Medulla oblongata (tissue), 1 donor: ENCODE measurements at regions not wholly inside any gene's neighbourhood (a gene's known extent, or its start where the extent isn't known, plus 50 kb on each side); places are given as distances from the start of the nearest gene placed in this dataset.

Experiments
- DNase-seq: peaks from one replicate; pipeline ENCODE4 v3.0.0-alpha.2; 2015; ENCODE audit errors: extremely low spot score

DNA sequence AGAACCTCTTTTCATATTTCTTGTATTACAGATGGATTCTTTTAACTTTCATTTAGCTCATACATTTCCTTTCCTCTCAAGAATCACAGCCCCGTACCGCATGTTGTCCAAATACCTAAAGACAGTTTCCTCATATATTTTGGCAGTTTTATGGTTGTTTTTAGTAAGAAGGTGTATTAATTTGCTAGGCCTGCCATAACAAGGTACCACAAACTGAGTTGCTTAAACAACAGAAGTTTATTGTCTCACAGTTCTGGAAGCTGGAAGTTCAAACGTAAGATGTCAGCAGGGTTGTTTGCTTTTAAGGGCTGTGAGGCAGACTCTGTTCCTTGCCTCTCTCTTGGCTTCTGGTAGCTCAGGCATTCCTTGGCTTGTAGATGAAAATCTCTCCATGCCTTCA is 343.2 kb upstream of the TNP1 start:
- no peak for DNase-seq

DNA sequence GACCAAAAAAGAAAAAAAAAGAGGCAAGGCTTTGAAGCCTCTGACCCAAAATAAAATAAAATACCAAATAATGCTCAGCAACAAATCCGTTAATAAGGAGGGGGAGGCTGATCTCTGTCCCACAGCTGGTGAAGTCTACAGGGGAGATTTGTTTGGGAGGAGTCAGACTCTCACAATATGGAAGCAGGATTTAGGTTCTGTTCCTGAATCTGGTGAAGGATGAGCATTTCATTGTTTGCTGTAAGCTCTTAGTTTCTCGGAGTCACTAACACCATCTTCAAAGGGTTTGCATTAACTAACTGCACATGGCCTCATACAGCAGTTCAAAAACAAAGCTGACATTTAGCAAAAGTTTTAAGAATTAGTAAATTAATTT is 339.4 kb upstream of the TNP1 start:
- DNase-seq: no peak

DNA sequence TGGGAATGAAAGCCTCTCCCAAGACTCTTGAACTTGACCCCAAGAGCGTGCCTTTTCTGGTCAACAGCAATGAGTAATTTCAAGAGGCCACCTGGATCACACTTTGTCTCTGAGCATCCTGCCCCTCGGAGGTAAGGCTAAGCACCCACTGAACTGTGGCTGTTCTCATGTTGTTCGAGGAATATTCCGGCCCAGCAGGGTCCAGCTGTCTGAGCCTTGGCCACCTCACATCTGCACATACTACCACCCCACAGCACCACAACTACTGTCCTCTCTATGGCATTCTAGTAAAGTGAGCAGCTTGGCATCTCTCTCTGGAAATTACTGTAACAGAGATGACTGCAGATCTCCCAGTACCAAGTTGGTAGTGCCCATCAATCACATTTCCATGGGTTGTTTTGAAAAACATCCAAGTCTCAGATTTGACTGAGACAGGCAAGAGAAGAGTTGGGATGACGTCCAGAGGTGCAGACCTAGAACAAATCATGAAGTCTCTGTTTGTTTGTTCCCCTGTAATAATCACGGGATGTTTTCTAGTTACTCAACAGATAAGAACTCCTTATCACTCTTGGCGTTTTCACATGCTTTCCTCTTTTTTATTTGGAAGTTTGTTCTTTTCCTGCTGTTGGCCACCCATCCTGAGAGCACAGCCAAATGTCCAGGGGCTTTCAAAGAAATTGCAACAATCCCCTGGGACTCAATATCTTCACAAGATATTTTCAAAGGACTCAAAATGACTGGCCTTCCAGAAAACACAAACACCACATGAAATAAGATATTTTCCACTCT is 336.0 kb upstream of the TNP1 start:
- DNase-seq: no peak

DNA sequence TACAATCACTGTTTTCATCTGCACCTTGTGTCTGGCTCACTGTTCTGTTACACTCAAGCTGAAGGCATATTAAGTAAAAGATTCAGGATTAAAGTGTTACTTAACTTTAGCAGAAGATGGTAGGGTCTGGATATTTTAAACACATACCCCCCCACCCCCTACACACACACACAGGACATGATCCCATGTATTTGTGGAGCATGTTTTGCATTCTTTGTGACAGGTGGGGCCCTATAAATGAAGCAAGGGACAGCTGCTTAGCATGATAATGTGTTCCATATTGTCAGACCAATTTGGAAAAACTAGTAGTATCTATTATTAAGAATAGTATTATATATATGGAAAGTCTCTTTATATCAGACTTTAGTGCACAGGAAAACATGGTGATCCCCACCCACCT is 335.2 kb upstream of the TNP1 start:
- no peak for DNase-seq

DNA sequence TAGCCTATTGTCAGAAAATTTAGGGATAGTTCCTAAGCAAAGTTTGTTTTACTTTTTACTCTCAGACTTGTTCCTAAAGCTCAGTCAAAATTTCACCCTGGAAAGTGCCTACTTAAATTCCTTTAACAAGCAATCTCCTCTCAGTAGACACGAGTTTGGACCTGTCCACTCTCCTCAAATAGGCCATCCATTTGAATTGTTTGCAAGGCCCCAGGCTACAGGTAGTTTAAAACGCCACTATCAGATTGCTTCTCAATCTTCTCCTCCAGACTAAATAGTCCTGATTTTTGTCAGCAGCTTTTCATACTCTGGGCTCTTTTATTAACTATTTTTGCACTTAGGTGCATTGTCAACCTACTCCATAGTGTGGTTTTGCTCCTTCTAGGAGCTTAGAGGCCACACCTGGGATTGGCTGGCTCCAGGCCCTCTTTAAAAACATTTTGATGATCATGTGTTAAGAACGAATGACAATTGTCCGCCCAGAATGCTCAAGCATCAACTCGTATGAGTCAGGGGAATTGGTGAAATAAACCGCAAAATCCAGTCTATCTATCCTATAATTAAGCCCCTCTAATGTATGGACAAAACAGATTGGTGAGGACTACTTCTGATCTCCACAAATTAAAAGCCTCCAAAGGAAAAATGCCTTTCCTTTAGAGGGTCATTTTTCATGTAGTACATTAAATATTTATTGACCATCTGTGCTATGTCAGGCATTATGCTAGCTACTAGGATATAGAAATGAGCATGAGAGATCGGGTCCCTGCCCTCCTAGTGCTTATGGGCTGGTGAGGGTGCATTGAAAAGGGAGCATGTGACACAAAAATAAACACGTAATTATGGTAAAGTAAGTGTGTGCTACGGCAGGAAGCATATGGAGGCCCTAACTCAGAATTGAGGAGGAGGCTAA is 333.8 kb upstream of the TNP1 start:
- DNase-seq: no peak

DNA sequence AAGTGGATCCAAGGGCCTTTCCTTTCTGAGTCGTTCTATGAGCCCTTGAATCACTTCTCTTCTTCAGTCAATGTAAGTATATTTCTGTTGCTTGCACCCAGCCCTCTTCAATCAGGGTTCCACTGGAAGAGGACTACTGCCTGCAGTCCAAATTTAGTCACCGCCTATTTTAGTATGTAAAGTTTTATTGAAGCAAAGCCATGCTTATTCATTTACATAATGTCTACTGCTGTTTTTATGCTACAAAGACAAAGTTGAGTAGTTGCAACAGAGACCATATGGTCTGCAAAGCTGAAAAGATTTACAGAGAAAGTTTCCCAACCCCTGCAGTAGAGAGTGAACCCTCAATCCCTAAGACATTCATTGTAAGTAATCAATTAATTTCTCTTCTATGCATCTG is 332.5 kb upstream of the TNP1 start:
- no peak for DNase-seq

DNA sequence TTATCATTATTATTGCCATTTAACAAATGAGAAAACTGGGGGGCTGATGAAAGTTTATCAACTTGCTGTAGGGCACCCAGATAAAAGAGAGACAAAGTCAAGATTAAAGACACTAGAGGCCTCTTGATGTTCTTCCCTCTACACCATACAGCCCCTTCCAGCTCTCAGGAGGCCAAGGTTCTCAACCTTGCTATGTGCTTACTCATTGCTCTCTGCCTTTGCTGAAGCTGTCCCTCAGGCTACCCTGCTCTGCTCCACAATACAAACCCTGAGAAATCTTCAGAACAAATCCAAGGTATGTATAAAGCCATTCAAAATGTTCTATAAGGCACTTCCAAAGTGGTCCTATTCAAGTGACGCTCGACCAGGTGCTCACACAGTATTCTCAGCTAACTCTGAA is 329.9 kb upstream of the TNP1 start:
- DNase-seq: no peak

DNA sequence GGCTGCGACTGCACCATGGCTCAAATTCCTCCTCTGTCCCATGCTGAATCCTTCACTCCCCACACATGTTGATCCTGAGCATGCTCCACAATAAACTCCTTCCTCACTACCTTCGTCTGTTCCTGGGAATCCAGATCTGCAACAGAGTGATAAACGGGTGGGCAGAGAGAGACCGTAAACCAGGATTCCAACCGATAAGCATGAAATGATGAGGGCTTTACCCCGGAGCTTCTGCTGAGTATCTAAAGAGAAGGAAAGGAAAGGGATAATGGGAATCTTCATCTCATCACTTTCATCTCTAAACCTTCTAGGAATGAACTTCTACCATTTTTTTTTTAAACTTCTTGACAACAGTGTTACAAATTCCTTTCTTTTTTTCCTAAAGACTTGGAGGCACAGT is 329.3 kb upstream of the TNP1 start:
- no peak for DNase-seq

DNA sequence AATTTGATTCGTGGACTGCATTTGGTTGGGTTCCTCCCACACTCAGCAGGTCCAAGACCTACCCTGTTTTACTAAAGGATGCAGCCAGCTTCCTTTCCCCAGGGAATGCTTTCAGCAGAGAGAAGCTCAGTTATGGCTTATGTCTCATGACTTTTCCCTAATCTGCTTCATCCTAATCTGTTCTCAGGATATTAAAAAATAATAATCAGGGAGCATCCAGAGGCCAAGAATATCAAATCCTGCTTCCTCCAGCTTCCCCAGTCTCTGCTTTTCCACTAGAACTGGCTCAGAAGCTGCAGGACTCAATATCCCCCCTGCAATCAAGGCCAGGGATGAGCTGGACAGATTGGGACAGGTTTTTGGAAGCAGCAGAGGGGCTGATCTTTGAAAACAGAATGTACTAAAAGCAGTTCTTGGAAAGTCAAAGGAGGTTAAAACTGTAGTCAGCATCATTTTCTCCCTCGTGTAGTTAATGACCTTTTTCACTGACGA is 326.9 kb upstream of the TNP1 start:
- no peak for DNase-seq

DNA sequence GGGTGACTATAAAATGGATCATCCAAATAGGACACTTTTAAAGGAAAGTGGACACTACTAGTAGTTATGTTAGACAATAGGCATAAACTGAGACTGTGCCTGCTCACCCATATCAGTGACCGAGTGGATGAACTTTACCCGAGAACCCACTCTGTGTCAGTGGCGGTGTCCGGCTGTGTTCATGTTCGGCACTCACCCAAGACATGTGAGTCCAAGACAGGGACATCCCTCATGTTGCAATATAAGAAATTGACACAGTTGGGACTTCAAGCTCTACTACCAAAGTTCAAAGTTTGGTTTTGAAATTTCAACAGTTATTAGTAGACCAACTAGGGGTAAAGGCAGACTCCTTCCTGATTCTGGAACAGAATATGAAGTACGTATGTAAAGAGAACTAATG is 326.3 kb upstream of the TNP1 start:
- no peak for DNase-seq

DNA sequence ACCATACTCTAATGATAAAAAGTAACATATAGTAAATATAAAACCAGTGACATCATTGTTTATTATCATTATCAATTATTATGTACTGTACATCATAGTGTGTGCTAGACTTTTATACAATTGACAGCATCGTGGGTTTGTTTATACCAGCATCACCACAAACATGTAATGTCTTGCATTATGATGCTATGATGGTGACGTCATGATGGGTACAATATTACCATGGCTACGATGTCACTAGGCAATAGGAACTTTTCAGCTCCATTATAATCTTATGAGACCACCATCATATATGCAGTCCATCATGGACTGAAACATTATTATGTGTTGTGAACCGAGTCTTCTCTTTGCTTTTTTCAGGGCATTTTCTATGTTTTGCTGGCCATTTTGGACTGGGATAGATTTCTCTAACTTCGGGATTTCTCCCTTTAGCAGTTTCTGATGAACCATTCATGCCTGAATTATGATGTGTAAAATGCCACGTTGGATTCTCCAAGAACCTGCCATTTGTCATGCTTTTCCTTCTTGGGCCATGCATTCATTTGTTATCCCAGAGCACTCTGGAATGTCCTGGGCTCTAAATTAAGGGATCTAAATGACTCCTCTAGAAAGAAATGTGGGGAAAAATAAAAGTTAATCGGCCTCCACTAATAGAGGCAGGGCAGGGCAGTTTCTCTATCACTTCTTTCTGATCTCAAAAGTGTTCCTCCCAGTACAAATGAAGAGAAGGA is 325.6 kb upstream of the TNP1 start:
- no peak for DNase-seq

DNA sequence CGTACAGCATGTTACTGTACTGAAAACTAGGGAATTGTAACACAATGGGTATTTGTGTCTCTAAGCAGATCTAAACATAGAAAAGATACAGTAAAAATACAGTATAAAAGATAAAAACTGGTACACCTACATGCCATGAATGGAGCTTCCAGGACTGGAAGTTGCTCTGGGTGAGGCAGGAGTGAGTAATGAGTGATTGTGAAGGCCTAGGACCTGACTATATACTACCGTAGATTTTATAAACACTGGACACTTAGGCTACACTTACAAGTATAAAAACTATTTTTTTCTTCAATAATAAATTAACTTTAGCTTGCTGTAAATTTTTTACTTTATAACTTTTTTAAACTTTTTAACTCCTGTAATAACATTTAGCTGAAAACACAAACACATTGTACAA is 324.4 kb upstream of the TNP1 start:
- no peak for DNase-seq

DNA sequence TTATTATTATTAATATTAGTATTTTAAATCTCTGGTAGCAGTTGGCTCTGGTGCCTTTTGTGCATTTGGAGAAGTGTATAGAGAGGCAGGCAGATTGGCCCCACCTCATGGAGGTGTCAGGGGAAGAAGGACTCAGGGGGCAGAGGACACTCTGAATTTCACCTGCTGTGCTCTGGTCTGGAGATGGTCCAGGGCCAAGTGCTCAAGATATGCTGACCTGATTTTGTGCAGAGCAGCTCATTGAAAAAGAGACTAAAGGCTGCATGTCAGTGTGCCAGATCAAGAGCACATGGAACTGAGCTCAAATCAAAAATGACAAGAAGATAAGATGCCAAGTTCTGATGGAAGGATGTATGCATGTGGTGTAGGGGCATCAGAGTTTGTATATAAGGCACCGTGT is 323.6 kb upstream of the TNP1 start:
- DNase-seq: no peak

DNA sequence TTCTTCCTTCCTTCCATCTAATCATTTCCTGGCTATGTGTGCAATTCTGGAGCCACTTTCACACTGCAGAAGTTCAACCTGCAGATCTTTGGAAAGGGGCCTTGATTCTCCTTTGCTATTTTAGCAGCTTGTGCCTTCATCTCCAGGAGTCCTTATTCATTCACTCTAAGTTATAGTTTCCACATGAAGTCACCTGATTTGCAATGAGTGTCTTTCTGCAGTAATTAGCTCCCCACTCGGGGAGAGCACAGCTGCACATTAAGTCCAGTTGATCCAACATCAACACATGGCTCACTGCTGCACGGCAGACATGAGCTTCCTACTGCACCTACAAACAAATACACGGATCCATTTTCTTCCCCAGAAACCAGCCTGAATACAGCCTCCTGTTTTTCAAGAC is 323.1 kb upstream of the TNP1 start:
- DNase-seq: no peak

DNA sequence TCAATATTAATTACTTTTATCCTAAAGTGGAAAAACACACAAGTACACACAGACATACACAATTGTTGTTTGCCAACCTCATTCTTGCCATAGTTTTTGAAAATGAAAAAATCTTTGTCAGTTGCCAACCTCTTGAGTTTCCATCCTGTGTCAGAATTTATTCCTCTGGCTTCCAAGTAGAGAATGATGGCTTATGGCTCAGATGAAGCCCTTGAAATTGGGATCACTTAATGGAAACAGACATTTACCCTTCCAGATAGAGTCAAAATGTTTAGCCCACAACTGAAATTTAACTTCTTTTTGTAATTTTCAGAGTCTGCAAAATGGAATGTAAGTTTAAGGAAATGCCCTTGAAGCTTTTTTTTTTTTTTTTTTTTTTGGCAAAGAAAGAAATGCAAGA is 321.6 kb upstream of the TNP1 start:
- DNase-seq: no peak

DNA sequence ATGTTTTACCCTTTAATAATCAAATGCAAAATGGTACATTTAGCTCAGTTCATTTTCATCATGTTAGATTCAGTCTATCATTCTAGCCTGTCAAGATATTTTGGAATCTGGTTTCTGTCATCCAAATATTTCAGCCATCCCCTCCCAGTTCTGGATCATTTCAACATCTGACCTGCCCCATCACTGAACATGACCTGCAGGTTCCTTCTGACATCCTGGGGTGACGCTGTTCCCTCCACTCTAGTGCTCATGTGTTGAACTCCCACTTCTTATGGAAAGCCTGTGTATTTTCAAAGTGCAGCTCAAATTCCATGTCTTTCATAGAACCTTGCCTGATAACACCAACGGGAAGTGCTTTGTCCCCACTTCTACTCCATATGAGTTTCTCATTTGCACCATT is 320.0 kb upstream of the TNP1 start:
- no peak for DNase-seq

DNA sequence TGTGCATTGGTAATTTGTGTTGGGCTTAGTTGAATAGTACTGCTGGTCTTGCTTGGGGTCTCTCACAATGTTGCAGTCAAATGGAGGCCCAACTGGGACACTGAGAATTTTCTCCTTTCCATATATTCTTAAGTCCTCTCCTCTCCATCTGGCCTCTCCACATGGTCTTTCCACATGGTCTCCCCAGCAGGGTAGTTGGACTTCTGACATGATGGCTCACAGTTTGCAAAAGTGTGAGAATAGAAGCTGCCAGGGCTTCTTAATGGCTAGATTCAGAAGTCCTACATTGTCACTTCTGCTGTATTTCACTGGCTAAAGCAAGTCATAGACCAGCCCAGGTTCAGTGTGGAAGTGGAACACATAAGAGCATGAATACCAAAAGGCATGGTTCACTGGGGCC is 318.5 kb upstream of the TNP1 start:
- DNase-seq: no peak

DNA sequence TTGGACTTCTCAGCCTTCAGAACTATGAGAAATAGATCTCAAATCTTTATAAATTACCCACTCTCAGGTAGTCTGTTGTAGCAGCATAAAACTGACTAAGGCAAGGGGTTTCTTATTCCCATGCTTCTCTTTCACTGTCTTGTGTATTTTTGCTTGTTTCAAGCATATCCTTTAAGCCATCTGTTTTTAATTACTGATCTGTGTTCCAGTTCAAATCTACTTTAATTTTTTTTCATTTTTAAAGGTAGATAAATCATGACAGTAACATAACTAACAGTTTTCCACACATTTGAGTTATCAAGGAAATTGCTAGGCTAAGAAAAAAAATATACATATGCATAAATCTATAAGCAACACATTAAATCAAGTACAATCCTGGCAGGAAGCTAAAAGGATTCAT is 317.9 kb upstream of the TNP1 start:
- no peak for DNase-seq

DNA sequence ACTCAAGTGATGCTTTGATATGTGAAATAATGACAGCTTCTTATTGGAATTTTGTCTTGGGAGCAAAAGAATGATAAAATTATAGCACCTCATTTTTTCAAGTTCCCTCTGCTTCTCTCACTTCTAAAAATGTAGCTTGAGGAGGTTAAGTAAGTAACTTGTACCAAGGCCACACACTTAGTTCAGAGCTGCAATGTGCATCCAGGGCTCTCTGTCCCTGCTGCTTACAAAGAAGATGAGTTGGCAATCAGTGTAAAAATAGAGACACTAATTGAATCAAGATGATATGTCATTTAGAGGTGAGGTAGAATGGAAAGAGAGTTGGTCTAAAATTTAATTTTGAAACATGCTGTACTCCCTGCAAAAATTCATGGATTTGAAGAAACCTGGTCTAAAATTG is 312.0 kb upstream of the TNP1 start:
- DNase-seq: no peak

DNA sequence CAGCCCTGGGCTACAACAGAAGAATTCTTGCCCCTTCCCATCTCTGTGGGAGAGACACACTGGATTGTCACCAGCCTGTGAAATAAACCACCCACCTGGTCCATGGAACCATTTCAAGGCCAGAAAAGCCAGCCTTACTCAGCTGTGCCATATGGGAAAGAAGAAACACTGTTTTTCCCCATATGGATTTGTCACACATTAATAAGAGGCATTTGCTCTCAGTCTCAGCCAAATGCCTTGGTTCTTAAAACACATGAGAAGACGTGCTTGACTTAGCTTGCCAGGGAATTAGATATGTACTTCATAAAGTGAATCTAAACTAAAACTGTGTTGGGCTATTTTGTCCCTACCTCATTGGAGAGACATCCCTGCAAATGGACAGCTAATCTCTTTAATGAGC is 308.6 kb upstream of the TNP1 start:
- no peak for DNase-seq

DNA sequence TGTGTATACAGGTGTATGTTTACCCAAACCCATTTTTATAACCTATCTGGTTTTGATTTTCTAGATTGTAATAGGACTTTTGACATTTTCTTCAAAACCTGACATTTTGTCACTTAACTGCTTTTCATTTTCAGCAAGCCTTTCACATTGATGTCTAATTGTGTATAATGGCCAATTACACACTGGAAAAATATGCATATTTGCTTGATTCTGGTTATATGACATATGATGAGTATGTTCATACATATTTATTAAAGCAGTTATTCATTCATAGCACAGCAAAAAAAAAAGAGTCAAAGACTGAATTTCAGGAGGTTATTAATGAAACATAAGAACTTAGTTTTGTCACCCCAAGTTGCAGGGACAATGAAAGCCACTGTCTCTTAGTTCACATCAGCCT is 307.7 kb upstream of the TNP1 start:
- no peak for DNase-seq

DNA sequence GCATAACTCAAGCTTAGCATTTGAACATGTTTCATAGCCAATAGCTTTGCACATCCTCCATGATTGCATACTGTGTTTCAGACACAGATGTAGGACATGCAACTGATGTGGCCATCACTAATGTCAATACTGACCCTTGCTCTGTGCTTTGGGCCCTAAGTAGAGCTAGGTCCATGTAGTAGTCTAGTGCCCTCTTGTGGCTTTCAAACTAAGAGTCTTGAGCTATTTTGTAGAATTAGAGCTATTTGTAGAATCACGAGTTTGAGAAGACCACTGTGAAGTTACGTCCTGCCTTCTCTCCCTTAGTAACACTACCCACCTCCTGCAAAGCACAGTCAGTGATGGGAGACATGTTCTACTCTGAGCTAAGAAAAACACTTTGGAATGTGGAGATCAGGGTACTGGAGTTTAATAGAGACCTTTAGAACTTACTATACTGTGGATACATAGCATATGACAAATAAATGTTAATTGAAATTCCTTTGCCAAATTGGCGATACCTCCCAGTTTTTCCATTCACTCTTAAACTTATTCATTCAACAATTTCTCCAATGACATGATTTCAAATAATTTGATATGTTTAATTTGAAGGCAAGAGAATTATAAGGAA is 306.5 kb upstream of the TNP1 start:
- DNase-seq: peak; percentile 81
